ENCODE measurements at regions not wholly inside any gene's neighbourhood (a gene's known extent, or its start where the extent isn't known, plus 50 kb on each side); places are given as distances from the start of the nearest gene placed in this dataset.
"Not testable (repeated sequence)": the region's sequence is repeated elsewhere in the genome, so short reads cannot be mapped to it uniquely, and the experiment has no call there.

GRCh38 chr6:85191656-85192055 is 258.2 kb upstream of the NT5E start:
- DNase-seq: no peak

GRCh38 chr6:85186546-85187175 is 263.2 kb upstream of the NT5E start:
- DNase-seq: no peak

- no peak for DNase-seq
Observed at GRCh38 chr6:85185977-85186376, 263.9 kb upstream of the NT5E start.

DNA sequence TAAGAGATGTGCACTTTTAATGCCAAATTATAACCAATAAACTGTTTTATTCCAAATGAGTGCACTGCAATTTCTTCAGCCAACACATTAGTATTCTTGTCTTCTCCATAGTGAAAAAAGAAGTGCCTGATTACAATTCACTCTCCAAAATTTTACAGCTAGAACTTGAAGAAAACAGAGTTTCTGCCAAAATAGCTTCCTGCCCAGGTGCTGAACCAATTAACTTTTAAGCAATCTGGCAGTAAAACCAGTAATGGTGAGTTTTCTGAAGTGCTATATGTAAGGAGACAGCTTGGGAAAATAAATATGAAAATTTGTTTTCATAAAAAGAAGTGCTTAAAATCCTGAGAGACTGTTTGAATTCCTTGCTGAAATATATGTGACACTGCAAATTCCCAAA is 266.0 kb upstream of the NT5E start:
- DNase-seq: no peak

DNA sequence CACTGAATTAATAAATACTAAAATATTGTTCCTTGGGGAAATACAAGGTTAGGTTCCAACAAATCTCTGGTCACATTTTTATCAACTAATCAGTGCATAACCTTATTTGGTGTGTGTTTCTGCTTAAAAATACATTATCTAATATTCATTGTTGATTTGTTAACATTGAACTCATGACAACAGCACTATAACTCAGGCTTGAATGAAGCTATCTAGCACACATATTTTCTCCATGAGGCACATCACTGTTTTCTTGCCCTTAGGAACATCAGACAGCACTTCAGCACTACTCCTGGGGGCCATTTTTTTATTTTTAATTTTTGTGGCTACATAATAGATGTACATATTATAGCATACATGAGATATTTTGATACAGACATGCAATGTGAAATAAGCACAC is 277.2 kb upstream of the NT5E start:
- DNase-seq: no peak

GRCh38 chr6:85172161-85172560 is 277.7 kb upstream of the NT5E start:
- no peak for DNase-seq

DNA sequence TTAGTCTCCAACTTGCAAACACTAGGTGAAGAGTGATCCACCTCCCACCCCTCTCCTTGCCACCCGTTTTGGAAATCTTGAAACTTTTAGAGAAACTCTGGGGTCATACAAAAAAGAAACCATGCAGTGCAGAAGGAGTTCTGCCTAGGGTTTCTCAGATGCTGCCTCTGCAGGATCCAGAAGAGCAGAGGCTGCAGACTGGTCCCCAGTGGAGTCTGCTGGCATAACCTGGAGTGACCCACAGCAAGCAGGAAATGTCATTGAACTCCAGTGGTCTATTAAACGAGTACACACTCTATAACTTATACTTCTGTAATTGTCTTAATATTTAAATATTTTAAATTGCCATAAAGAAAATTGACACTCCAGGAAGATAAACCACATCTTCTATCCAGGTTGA is 280.7 kb upstream of the NT5E start:
- no peak for DNase-seq

GRCh38 chr6:85168146-85168545 is 281.7 kb upstream of the NT5E start:
- no peak for DNase-seq

GRCh38 chr6:85166114-85166741 is 283.7 kb upstream of the NT5E start:
- no peak for DNase-seq

DNA sequence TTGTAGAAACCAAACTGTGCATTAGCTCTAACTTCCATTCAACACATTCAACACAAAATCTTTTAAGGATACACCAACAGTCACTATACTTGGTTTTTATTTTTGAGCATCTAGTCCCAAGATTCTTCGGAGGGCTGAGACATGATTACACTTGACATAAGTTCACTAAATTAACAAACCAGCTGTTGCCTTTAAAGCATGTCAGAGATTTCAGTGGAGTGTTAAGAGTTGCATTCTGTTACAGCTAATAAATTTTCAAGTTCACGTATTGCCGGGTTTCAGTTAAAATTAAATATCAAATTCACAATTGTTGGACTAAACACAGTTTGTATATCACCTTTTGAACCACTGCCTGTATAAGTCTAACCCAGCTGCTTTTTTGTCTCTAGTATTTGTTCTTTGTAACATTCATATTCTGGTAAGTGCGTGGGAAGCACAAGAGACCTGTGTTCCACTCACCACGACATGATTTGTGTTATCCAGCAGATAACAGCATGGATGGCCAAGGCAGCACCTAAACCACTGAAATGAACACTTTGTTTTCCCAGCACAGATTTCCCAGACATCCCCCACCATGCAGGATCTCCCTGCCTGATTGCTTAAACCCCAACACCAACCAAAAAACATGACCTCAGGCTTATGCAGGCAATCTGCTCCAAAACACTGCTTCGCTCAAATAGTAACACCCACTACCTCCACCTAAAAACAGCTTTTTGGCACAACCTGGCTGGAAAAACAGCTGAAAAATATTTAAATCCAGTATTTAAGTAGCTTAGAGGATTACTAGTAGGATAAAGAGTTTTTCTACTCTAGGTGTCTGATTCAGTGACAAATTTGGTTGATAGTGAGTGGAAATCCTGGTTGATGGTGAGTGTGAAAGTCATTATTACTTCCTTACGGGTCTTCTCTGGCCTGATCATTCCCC is 286.5 kb upstream of the NT5E start:
- no peak for DNase-seq

DNA sequence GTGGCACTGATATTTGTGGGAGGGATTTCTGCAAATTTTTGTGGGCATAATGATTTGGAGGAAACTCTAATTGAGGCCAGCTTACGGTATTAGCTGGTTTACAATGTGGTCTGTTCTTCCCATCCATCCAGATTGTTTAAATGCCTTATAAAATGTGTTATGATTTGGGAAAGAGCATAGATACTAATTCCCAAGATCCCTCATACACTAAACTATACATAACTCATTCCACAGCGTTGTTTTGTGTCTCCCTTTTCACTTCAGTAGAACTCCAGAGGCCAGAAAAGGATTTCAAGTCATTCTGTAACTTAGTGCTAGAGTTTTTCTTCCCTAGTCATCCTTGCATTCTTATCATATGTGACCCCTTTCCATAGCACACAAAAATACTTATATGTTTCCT is 292.6 kb upstream of the NT5E start:
- DNase-seq: no peak

GRCh38 chr6:85143676-85144075 is 306.2 kb upstream of the NT5E start:
- no peak for DNase-seq

DNA sequence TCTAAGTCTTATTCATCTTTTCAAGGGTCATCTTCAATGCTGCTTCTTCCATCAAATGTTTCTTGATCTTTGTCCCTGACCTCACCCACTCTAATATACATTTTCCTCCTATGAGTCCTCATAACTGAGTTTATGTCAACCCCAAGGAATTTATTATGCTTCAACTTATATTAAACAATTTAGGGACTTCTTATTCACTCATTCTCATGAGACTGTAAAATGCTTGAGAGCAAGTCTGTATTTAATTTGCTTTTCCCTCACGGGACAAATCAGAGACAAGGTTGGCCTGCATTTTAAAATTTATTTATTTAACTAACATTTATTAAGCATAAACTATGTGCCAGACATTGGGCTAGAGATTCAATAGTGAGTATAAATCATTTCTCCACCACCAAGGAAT is 312.0 kb upstream of the NT5E start:
- DNase-seq: no peak

- no peak for DNase-seq
Observed at GRCh38 chr6:85136310-85136709, 313.6 kb upstream of the NT5E start.

GRCh38 chr6:85135376-85136094 is 314.3 kb upstream of the NT5E start:
- no peak for DNase-seq

DNA sequence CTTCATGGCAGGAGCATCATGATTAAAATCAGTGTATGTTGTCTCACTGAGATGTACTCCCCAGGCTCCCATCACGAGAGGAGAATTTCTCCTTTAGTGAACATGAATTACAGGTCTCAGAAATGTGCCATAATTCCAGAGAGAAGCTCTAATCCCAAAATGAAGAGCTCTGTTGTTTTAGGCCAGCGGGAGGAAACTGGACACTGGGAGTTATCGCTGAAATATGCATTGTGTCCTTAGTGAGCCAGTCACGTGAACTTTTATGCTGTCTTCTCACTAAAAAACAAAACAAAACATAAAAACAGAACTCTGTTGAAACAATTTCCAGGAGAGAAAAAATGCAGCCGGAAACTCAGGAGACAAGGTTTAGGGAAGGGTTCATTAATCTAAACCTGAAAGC is 315.7 kb upstream of the NT5E start:
- DNase-seq: no peak

GRCh38 chr6:85132091-85132490 is 317.8 kb upstream of the NT5E start:
- no peak for DNase-seq

- no peak for DNase-seq
Observed at GRCh38 chr6:85130743-85131142, 319.1 kb upstream of the NT5E start.

GRCh38 chr6:85129881-85130280 is 320.0 kb upstream of the NT5E start:
- DNase-seq: no peak

DNA sequence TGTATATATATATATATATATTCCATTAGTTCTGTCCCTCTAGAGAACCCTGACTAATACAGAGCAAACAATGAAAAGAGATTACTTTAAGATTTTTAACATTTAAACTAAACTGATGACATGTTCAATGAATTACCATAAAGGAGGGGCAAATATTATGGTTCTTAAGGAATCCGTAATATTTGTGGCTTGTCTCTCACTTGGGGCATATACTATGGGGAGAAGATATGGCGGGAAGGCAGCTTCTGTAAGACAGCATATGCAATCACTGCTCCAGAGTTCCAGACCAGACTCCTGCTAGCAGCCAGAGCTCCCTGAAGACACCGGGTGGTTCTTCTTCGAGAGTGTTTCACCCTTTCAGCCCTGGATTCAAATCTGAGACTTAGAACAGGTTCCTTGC is 321.1 kb upstream of the NT5E start:
- no peak for DNase-seq

DNA sequence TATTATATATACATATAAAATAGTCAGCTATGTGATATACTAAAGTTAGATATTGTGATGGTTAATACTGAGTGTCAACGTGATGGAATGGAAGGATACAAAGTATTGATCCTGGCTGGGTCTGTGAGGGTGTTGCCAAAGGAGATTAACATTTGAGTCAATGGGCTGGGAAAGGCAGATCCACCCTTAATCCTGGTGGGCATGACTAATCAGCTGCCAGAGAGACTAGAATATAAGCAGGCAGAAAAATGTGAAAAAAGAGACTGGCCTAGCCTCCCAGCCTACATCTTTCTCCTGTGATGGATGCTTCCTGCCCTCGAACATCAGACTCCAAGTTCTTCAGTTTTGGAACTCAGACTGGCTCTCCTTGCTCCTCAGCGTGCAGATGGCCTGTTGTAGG is 321.6 kb upstream of the NT5E start:
- not testable (repeated sequence) for DNase-seq

- DNase-seq: no peak
Observed at GRCh38 chr6:85127696-85128243, 322.1 kb upstream of the NT5E start.

DNA sequence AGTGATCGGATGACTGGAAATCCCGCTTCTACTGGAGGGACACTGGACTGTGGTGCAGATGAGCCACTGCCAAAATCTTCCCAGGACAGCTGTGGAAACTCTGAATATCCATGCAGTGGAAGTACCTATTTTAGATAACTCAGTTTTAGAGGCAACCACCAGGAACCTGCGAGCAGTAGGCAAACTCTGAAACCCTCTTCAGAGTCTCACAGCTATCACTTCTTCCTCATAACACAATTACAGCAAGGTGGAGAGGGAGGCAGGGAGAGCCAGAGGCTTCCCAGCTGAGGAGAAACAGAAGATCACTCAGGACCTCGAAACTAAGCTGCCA is 322.8 kb upstream of the NT5E start:
- no peak for DNase-seq
